Stimulated activated memory B cell treated with anti-CD40 and anti-IgM and Interleukin-4, amounts not matched to agents 10 μg/mL and 1 μg/mL and 100 μg/mL, for 72 hours (primary cell): ENCODE measurements at regions not wholly inside any gene's neighbourhood (a gene's known extent, or its start where the extent isn't known, plus 50 kb on each side); places are given as distances from the start of the nearest gene placed in this dataset.

Source experiments
- ATAC-seq: fragments of 150-1000 bp; cut with Tn5 transposase; 2 replicates; pipeline ENCODE4 v1.10.0; 2021
- H3K27ac Mint-ChIP-seq: one replicate; pipeline ENCODE4 v1.8.0; 2022; ENCODE audit warnings: mild to moderate bottlenecking, mixed read lengths
- H3K27me3 Mint-ChIP-seq: one replicate; pipeline ENCODE4 v1.8.0; 2022; ENCODE audit warnings: mixed read lengths
- H3K36me3 Mint-ChIP-seq: one replicate; pipeline ENCODE4 v1.8.0; 2022; ENCODE audit warnings: mixed read lengths
- H3K4me1 Mint-ChIP-seq: one replicate; pipeline ENCODE4 v1.8.0; 2022; ENCODE audit warnings: mixed read lengths
- H3K4me3 Mint-ChIP-seq: one replicate; pipeline ENCODE4 v1.8.0; 2022; ENCODE audit warnings: mild to moderate bottlenecking, moderate library complexity, mixed read lengths
- H3K9me3 Mint-ChIP-seq: one replicate; pipeline ENCODE4 v1.8.0; 2022; ENCODE audit warnings: mixed read lengths

DNA sequence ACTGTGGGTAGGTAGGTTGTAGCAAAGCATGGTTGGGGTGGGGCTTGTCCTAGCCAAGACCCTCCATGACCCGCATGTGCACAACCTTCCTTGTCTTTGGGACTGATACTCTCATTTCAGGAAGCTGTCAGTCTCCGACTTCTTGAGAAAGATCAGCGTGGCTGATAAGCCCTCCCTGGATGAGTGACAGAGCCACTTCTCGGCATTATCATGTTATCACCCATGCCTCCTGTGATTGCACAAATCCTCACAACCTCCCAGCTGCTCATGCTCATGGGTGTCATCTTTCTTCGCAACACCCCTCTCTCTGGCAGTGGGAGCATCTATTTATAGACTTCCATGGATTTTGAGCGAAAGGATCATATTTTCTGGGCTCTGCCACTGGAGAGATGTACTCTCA, 314.2 kb downstream of the FOXL1 start:
- no peak for ATAC-seq
- Mint-ChIP-seq H3K36me3 (no peaks in the 10 kb centered on the region), H3K27me3 (peaks cover 11% of the 10 kb centered on the region), H3K27ac (no peak overlapping the region), H3K4me1 (no peaks in the 10 kb centered on the region), H3K9me3 (peaks cover 10% of the 10 kb centered on the region), H3K4me3 (no peak overlapping the region)

DNA sequence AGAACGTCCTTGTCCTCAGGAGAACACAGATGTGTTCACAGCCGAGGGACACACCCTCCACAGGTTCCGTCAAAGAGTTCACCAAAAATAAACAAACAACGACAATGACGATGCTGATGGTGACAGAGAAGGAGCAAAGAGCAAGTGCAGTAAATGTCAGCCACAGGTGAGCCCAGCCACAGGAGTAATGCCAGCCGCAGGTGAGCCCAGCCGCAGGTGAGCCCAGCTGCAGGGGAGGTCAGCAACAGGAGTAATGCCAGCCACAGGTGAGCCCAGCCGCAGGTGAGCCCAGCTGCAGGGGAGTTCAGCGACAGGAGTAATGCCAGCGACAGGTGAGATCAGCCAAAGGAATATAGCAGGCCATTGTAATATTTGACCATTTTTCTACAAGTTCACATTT, 315.2 kb downstream of the FOXL1 start:
- Mint-ChIP-seq H3K36me3 (no peaks in the 10 kb centered on the region), H3K27ac (no peak overlapping the region), H3K4me3 (no peak overlapping the region), H3K27me3 (peaks cover 11% of the 10 kb centered on the region), H3K9me3 (peaks cover 10% of the 10 kb centered on the region), H3K4me1 (no peaks in the 10 kb centered on the region)
- no peak for ATAC-seq

DNA sequence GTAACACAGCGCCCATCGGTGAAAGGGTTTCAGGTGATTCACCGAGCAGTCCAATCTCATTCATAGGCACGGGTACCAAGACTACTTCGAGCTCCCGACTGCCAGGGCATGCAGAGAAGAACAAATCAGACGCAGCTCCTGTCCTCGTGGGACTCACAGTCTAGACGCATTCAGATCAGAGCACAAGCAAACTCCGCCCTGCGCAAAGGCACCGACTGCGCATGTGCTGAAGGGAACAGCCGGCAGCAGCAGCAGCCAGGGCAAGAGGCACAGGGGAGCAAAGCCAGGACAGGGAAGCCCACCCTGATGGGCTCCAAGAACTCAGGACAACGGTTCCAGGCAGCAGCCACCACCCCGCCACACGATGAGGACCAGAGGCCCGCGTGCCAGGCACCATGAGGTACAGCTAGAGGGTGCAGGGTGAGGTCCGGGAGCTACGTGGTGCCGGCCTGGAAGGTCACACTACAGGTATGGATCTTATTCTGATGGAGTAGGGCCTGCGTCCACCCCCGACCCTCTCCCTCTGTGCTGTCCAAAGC, 315.7 kb downstream of the FOXL1 start:
- Mint-ChIP-seq H3K36me3 (no peaks in the 10 kb centered on the region), H3K27ac (no peak overlapping the region), H3K4me3 (no peak overlapping the region), H3K27me3 (peaks cover 11% of the 10 kb centered on the region), H3K4me1 (no peaks in the 10 kb centered on the region), H3K9me3 (peaks cover 6% of the 10 kb centered on the region)
- no peak for ATAC-seq

DNA sequence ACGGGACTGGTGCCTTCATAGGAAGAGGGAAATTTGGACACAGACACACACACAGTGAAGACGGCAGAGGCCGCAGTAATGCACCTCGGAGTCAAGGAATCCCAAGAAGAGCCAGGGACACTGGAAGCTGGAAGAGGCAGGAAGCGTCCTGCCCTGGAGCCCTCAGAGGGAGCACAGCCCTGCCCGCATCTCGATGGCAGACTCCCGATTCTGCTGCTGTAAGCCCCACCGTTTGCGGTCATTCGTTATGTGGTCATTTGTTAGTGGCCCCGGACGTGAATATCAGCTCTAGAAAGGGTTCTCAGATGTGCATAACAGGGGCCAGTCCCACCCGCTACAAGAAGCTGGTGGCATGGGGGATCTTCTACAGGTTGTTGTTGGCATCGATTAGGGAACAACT, 316.6 kb downstream of the FOXL1 start:
- no peak for ATAC-seq
- Mint-ChIP-seq H3K4me3 (no peak overlapping the region), H3K9me3 (no peaks in the 10 kb centered on the region), H3K27ac (no peak overlapping the region), H3K27me3 (peaks cover 11% of the 10 kb centered on the region), H3K36me3 (no peaks in the 10 kb centered on the region), H3K4me1 (no peaks in the 10 kb centered on the region)

DNA sequence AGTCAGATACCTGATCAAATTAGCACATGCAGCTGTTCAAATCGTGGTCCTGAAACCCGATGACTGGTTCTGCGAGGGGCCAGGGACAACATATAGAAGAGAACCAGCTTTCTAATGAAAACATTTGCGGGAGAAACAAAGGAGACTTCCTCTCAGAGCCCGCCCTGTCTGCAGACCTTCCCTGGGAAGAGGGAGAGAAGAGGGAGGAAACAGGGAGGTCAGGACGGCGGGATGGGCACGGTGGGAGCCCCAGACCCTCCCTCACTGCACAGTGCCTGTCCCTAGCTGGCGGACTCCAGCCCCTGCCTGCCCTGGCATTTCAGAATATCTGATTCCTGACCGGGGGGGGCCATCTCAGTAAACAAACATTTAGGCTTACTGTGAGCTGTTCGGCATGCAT, 317.3 kb downstream of the FOXL1 start:
- peaks cover 11% of the 10 kb centered on the region for H3K27me3 Mint-ChIP-seq
- no peak overlapping the region for H3K4me3 Mint-ChIP-seq
- H3K36me3 Mint-ChIP-seq, result no peaks in the 10 kb centered on the region

DNA sequence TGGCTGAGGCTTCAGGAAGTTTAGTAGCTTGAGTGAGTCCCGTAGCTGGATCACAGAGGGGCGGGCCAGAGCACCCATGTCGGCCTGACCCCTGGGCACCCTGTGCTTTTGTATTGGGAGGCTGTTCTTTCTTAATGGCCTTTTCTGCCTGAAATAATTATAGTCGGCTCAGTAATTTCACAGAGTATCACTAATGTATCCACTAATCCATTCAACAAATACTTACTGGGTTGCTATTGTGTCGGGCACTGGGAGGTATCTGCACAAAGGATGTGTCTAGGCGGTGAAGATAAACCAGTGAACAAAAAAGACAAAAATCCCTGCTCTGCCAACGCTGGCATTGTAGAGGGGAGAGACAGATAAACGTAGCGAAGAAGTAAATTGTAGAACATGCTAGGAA, 318.6 kb downstream of the FOXL1 start:
- Mint-ChIP-seq H3K27ac (no peak overlapping the region), H3K4me1 (no peaks in the 10 kb centered on the region), H3K9me3 (peaks cover 3% of the 10 kb centered on the region), H3K4me3 (no peak overlapping the region), H3K36me3 (no peaks in the 10 kb centered on the region), H3K27me3 (peaks cover 11% of the 10 kb centered on the region)
- no peak for ATAC-seq

More for the DNA sequence above, 317.3 kb downstream of the FOXL1 start:
- Mint-ChIP-seq H3K4me1 (no peaks in the 10 kb centered on the region), H3K9me3 (no peaks in the 10 kb centered on the region), H3K27ac (no peak overlapping the region)
- no peak for ATAC-seq

DNA sequence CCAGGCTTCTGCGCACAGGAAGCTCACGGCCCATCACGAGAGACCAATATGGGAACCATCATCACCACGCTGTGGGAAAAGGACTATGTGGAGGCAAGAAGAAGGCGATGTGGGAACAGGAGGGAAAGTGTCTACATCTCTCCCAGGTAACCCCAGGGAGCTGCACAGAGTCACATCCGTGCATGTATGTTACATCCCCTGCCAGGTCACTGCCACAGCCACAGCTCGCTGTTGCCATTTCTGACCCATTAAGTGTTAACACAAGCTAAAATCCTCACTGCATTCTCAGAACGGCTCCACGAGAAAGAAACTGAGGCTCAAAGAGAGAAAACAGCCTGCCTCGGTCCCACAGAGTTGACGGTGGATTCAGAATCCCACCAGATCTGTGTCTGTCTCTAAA, 319.1 kb downstream of the FOXL1 start:
- H3K9me3 Mint-ChIP-seq, result peaks cover 3% of the 10 kb centered on the region
- no peaks in the 10 kb centered on the region for H3K4me1 Mint-ChIP-seq
- H3K4me3 Mint-ChIP-seq, result no peak overlapping the region
- no peak overlapping the region for H3K27ac Mint-ChIP-seq
- no peaks in the 10 kb centered on the region for H3K36me3 Mint-ChIP-seq
- ATAC-seq, result no peak
- peaks cover 11% of the 10 kb centered on the region for H3K27me3 Mint-ChIP-seq

DNA sequence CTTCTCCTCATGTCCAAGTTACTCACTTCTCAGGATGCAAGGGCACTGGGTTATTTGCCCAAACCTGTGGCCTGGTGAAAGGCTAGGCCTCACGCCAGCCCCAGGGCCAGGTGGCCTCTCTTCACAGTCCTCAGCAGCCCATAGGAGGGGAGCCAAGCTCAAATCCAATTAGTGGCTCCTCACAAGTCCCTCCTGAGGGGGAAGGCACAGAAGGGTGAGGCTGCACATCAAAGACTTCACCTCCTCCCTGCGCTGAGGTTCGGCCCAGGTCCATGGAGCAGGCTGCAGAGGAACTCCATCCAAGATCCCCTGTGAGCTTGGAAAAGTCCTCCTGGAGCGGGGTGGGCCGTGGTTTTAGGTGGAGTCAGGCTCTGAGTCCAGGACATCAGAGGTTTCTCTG, 320.0 kb downstream of the FOXL1 start:
- H3K36me3 Mint-ChIP-seq, result no peaks in the 10 kb centered on the region
- H3K9me3 Mint-ChIP-seq, result peaks cover 3% of the 10 kb centered on the region
- H3K4me1 Mint-ChIP-seq, result no peaks in the 10 kb centered on the region
- no peak for ATAC-seq
- H3K4me3 Mint-ChIP-seq, result no peak overlapping the region
- H3K27ac Mint-ChIP-seq, result no peak overlapping the region
- peaks cover 7% of the 10 kb centered on the region for H3K27me3 Mint-ChIP-seq

DNA sequence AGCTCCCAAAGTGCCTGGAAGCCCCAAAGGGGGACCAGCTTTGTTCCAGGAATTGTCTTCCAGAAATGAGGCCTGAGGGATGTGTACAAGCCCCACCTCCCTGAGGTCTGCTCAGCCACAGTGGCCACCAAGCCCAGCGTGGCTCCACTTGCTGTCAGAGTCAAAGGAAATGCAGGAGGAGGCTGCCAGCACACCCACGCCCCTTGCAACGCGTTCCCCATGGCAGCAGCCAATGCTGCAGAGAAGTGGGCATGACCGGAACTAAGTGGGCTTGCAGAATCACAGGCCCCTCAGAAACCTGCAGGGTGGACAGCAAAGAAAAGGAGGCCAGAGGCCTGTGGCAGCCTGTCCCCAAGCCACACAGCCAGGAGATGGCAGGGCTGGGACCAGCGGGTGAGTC, 320.8 kb downstream of the FOXL1 start:
- H3K4me3 Mint-ChIP-seq, result no peak overlapping the region
- no peaks in the 10 kb centered on the region for H3K27me3 Mint-ChIP-seq
- H3K27ac Mint-ChIP-seq, result no peak overlapping the region
- ATAC-seq, result no peak
- peaks cover 3% of the 10 kb centered on the region for H3K9me3 Mint-ChIP-seq
- H3K36me3 Mint-ChIP-seq, result no peaks in the 10 kb centered on the region
- H3K4me1 Mint-ChIP-seq, result no peaks in the 10 kb centered on the region

DNA sequence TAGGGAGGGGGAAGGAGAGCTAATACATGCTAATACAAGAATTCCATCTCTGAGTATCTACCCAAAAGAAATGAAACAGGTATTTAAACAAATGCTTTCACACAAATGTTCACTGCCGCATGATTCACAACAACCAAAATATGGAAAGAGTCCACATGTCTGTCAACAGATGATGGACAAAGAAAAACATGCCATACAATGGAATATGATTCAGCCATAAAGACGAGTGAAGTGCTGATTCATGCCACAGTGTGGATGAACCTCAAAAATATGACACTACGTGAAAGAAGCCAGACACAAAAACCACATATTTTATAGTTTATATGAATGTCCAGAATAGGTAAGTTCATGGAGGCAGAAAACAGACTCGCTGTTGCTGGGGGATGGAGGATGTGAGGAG, 321.4 kb downstream of the FOXL1 start:
- no peak overlapping the region for H3K4me3 Mint-ChIP-seq
- peaks cover 3% of the 10 kb centered on the region for H3K9me3 Mint-ChIP-seq
- H3K4me1 Mint-ChIP-seq, result no peaks in the 10 kb centered on the region
- H3K36me3 Mint-ChIP-seq, result no peaks in the 10 kb centered on the region
- H3K27ac Mint-ChIP-seq, result no peak overlapping the region
- no peak for ATAC-seq
- no peaks in the 10 kb centered on the region for H3K27me3 Mint-ChIP-seq

DNA sequence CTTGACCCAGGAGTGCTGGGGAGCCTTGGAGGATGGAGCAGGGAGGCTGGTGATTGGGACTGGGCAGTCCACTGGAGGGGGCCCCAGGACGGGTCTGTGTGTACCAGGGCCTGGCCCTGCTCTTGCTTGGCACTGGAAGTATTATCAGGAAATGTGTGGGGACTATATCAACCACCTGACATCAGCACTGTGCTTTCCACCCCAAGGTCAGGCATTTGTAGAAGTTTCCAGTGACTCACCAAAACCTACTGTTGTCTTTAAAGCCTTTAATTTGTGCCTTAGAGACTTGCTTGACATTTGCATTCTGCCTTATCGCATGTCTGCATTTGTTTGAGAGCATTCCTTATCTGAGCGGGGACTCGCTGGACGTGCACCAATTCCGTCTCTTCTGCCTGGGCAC, 323.1 kb downstream of the FOXL1 start:
- Mint-ChIP-seq H3K9me3 (peaks cover 3% of the 10 kb centered on the region), H3K27ac (no peak overlapping the region), H3K4me1 (no peaks in the 10 kb centered on the region), H3K36me3 (no peaks in the 10 kb centered on the region), H3K27me3 (no peaks in the 10 kb centered on the region), H3K4me3 (no peak overlapping the region)
- ATAC-seq, result no peak

DNA sequence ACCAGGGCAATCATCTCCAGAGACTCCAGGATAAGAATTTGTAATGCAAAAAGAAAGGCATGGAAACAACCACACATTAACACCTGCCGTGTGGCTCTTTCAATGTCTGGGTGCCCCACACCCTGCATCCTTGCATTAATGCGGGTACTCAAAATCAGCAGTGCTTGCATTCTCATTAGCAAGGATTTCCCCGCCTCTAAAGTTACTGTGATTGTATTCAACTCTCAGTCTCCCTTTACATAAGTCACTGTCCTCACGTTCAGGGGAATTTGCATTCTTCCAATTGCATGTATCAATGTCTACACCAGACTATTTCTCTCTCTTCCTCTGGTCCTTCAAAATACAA, 324.3 kb downstream of the FOXL1 start:
- H3K27ac Mint-ChIP-seq, result no peak overlapping the region

DNA sequence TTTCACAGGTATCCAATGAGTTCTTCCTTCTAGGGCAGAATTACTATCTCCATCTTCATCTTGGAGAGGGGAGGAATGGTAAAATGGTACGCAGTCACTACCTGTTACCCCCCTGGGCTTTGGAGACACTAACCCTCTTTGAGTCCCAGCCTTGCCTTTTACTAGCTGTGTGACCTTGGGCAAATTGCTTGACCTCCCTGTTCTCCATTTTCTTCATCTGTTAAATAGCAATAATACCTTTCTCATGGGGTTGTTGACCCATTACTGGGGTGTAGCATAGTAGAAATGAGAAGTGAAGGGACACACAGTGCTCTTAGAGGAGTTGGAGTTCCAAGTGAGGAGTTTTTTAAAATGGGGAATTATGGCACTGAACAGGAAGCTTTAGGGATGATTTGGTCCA, 324.7 kb downstream of the FOXL1 start:
- Mint-ChIP-seq H3K4me3 (no peak overlapping the region), H3K27ac (no peak overlapping the region), H3K36me3 (no peaks in the 10 kb centered on the region), H3K27me3 (no peaks in the 10 kb centered on the region), H3K9me3 (peaks cover 3% of the 10 kb centered on the region), H3K4me1 (no peaks in the 10 kb centered on the region)
- no peak for ATAC-seq

More for the DNA sequence above, 324.3 kb downstream of the FOXL1 start:
- H3K36me3 Mint-ChIP-seq, result no peaks in the 10 kb centered on the region
- H3K9me3 Mint-ChIP-seq, result peaks cover 3% of the 10 kb centered on the region
- H3K27me3 Mint-ChIP-seq, result no peaks in the 10 kb centered on the region
- no peaks in the 10 kb centered on the region for H3K4me1 Mint-ChIP-seq
- H3K4me3 Mint-ChIP-seq, result no peak overlapping the region
- ATAC-seq, result no peak

DNA sequence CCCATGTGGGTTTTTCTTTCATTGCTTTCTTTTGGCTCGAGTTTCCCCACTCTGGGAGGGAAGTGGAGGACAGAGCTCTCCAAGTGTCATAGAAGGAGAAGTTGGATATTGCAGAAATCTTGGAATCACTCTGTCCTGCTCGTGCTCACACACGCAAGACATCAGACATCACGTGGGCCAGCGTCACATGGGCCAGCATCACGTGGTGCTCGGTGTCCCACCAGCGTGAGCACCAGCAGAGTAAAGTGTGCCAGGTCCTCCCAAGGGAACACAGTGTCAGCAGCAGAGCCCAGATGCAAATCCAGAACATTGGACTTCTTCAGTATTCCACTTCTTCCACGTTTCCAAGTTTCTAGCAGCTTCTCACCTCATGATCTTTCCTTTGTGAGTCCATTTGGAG, 327.0 kb downstream of the FOXL1 start:
- Mint-ChIP-seq H3K4me3 (no peak overlapping the region), H3K27me3 (no peaks in the 10 kb centered on the region), H3K36me3 (no peaks in the 10 kb centered on the region), H3K27ac (no peak overlapping the region), H3K9me3 (peaks cover 3% of the 10 kb centered on the region), H3K4me1 (no peaks in the 10 kb centered on the region)
- no peak for ATAC-seq

DNA sequence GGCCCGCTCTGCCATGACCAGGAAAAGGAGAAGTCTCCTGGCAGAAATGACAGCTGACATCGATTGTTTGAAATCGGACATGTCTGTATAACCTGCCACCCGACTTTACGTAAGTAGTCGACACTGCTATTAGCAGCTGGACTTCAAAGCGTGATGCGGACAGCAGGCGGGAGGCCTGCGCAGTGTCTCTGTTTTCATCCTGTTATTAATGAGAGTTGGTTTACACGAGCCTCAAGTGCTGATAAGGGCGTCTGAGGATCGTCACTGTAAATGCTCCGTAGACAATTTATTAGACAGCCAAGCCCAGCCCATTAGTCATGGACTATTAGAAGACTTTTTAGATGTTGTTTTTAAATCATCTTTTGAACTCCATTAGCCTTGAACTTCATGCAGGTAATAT, 328.3 kb downstream of the FOXL1 start:
- Mint-ChIP-seq H3K36me3 (no peaks in the 10 kb centered on the region), H3K27ac (no peak overlapping the region), H3K4me1 (no peaks in the 10 kb centered on the region), H3K4me3 (no peak overlapping the region), H3K9me3 (no peaks in the 10 kb centered on the region), H3K27me3 (no peaks in the 10 kb centered on the region)
- ATAC-seq, result no peak

DNA sequence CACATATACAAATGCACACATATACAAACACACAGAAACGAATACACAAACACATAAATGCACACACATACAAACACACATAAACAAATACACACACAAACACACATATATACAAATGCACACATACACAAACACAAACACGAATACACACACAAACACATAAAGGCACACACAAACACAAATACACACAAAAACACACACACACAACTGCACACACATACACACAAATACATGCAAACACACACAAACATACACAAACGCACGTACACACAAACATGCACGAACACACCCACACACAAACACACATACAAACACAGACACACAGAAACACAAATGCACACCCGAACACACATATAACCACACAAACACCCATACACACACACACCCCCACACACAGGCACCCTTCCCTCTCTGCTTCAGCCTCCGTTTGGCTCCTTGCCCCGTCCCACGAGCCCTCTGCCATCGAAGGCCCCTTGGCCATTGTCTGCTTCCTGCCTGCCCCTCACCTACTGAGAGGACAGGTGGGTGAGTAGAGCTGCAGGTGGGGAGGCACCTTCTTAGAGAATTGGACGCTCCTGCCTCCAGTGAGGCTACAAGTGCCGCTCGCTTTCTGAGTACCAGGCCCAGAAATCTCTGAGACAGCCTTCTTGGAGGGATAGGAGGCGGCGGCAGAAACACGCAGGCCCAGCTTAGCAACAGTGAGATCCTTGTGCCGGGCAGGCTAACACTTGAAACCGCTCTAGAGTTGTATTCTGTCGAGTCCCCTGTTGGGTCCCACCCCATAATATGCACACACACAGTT, 331.2 kb downstream of the FOXL1 start:
- Mint-ChIP-seq H3K36me3 (no peaks in the 10 kb centered on the region), H3K4me1 (no peaks in the 10 kb centered on the region), H3K27me3 (no peaks in the 10 kb centered on the region), H3K9me3 (peaks cover 3% of the 10 kb centered on the region), H3K4me3 (no peak overlapping the region), H3K27ac (no peak overlapping the region)
- no peak for ATAC-seq
